SK-N-SH (cell line): ENCODE measurements at regions not wholly inside any gene's neighbourhood (a gene's known extent, or its start where the extent isn't known, plus 50 kb on each side); places are given as distances from the start of the nearest gene placed in this dataset.

Source experiments
- CHD2 ChIP-seq: fragments of 150-350 bp; IDR thresholded peaks from 2 replicates; pipeline ENCODE4 v1.6.1; 2018; ENCODE audit warnings: low read length; ENCODE audit not compliant: partially characterized antibody
- EP300 ChIP-seq, 2 experiments: IDR thresholded peaks; 2 replicates each; pipeline versions ENCODE4 v1.4.0 to v1.6.1; 2012; ENCODE audit warnings: borderline replicate concordance in 1 of 2, low read depth in 1 of 2, low read length in 1 of 2
- EZH2phosphoT487 ChIP-seq: fragments of 200-600 bp; sonication (generic); IDR thresholded peaks from 2 replicates; pipeline ENCODE4 v1.6.1; 2017; ENCODE audit warnings: low read depth, mixed run types, mild to moderate bottlenecking, antibody characterized with exemption, moderate library complexity, borderline replicate concordance
- MEF2A ChIP-seq: IDR thresholded peaks from 2 replicates; pipeline ENCODE4 v1.4.0; 2012; ENCODE audit warnings: low read depth, borderline replicate concordance
- MXI1 ChIP-seq: IDR thresholded peaks from 2 replicates; pipeline ENCODE4 v1.6.1; 2012; ENCODE audit warnings: mild to moderate bottlenecking, low read depth, low read length, improper control_type of control experiment
- NRF1 ChIP-seq: IDR thresholded peaks from 2 replicates; pipeline ENCODE4 v1.6.1; 2012; ENCODE audit warnings: low read depth, mild to moderate bottlenecking, low read length
- POLR2AphosphoS5 ChIP-seq: IDR thresholded peaks from 2 replicates; pipeline ENCODE4 v1.6.1; 2012; ENCODE audit warnings: low read depth, low read length
- SMC3 ChIP-seq: IDR thresholded peaks from 2 replicates; pipeline ENCODE4 v1.6.1; 2012; ENCODE audit warnings: low read depth, low read length, improper control_type of control experiment
- TAF1 ChIP-seq: IDR thresholded peaks from 2 replicates; pipeline ENCODE4 v1.6.1; 2012; ENCODE audit warnings: low read depth, mild to moderate bottlenecking, low read length, moderate library complexity, borderline replicate concordance
- YY1 ChIP-seq: IDR thresholded peaks from 2 replicates; pipeline ENCODE4 v1.4.0; 2012; ENCODE audit warnings: low read depth, mild to moderate bottlenecking
- TF ChIP-seq, protein P1 (sequence below): IDR thresholded peaks from 2 replicates; pipeline ENCODE4 v1.4.0; 2012; ENCODE audit warnings: low read depth
- TF ChIP-seq, protein P2 (sequence below): fragments of 200-600 bp; sonication (generic); IDR thresholded peaks from 2 replicates; pipeline ENCODE4 v1.6.1; 2017; ENCODE audit warnings: antibody characterized with exemption, mild to moderate bottlenecking, moderate library complexity
- TF ChIP-seq, protein P3 (sequence below): IDR thresholded peaks from 2 replicates; pipeline ENCODE4 v1.4.0; 2012; ENCODE audit warnings: low read depth, borderline replicate concordance
- TF ChIP-seq, protein P4 (sequence below): IDR thresholded peaks from 2 replicates; pipeline ENCODE4 v1.6.1; 2012; ENCODE audit warnings: mild to moderate bottlenecking, low read depth, low read length, moderate library complexity

DNA sequence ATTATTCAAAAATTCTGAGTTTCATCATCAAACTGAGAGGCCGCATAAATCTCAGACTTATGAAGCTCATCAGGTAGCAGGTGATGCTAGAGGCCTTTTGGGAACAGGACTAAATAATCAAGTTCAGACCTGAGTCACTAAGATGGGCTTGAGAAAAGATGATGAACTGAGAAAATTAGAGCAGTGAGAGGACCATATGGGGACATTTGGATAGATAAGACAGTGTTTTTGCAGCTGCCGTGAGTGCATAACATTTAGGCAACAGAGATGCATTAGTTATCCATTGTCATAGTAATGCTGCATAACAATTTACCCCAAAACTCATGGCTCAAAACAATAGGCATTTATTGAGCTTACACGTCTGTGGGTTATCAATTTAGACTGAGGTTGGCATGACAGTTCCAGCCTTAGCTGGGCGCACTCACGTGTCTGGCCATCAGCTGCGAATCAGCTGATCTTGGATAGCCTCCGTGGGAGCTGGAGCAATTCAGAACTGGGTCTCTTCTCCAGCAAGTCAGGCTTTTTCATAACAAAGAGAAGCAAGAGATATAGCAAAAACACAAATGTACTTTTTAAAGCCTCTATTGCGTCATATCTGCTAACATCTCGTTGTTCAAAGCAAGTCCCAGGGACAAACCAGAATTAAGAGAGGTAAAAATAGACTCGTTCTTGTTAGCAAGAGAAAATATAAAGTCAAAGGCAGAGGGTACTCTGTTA, 72.8 kb downstream of the CAPZA3 start:
- TF ChIP-seq SMC3 = no peak
- no peak for TF ChIP-seq EP300 (IDR thresholded peaks at IDR 0.05; ENCODE audit: borderline replicate concordance in 1 of 2, low read depth in 1 of 2, low read length in 1 of 2)
- TF ChIP-seq, protein P1, sequence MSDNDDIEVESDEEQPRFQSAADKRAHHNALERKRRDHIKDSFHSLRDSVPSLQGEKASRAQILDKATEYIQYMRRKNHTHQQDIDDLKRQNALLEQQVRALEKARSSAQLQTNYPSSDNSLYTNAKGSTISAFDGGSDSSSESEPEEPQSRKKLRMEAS = no peak
- TF ChIP-seq NRF1 = no peak
- TF ChIP-seq, protein P2, sequence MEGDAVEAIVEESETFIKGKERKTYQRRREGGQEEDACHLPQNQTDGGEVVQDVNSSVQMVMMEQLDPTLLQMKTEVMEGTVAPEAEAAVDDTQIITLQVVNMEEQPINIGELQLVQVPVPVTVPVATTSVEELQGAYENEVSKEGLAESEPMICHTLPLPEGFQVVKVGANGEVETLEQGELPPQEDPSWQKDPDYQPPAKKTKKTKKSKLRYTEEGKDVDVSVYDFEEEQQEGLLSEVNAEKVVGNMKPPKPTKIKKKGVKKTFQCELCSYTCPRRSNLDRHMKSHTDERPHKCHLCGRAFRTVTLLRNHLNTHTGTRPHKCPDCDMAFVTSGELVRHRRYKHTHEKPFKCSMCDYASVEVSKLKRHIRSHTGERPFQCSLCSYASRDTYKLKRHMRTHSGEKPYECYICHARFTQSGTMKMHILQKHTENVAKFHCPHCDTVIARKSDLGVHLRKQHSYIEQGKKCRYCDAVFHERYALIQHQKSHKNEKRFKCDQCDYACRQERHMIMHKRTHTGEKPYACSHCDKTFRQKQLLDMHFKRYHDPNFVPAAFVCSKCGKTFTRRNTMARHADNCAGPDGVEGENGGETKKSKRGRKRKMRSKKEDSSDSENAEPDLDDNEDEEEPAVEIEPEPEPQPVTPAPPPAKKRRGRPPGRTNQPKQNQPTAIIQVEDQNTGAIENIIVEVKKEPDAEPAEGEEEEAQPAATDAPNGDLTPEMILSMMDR = no peak
- TF ChIP-seq EZH2phosphoT487 = no peak
- TF ChIP-seq TAF1 = no peak
- TF ChIP-seq MEF2A = no peak
- TF ChIP-seq, protein P3, sequence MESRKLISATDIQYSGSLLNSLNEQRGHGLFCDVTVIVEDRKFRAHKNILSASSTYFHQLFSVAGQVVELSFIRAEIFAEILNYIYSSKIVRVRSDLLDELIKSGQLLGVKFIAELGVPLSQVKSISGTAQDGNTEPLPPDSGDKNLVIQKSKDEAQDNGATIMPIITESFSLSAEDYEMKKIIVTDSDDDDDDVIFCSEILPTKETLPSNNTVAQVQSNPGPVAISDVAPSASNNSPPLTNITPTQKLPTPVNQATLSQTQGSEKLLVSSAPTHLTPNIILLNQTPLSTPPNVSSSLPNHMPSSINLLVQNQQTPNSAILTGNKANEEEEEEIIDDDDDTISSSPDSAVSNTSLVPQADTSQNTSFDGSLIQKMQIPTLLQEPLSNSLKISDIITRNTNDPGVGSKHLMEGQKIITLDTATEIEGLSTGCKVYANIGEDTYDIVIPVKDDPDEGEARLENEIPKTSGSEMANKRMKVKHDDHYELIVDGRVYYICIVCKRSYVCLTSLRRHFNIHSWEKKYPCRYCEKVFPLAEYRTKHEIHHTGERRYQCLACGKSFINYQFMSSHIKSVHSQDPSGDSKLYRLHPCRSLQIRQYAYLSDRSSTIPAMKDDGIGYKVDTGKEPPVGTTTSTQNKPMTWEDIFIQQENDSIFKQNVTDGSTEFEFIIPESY = no peak
- TF ChIP-seq MXI1 = no peak
- TF ChIP-seq, protein P4, sequence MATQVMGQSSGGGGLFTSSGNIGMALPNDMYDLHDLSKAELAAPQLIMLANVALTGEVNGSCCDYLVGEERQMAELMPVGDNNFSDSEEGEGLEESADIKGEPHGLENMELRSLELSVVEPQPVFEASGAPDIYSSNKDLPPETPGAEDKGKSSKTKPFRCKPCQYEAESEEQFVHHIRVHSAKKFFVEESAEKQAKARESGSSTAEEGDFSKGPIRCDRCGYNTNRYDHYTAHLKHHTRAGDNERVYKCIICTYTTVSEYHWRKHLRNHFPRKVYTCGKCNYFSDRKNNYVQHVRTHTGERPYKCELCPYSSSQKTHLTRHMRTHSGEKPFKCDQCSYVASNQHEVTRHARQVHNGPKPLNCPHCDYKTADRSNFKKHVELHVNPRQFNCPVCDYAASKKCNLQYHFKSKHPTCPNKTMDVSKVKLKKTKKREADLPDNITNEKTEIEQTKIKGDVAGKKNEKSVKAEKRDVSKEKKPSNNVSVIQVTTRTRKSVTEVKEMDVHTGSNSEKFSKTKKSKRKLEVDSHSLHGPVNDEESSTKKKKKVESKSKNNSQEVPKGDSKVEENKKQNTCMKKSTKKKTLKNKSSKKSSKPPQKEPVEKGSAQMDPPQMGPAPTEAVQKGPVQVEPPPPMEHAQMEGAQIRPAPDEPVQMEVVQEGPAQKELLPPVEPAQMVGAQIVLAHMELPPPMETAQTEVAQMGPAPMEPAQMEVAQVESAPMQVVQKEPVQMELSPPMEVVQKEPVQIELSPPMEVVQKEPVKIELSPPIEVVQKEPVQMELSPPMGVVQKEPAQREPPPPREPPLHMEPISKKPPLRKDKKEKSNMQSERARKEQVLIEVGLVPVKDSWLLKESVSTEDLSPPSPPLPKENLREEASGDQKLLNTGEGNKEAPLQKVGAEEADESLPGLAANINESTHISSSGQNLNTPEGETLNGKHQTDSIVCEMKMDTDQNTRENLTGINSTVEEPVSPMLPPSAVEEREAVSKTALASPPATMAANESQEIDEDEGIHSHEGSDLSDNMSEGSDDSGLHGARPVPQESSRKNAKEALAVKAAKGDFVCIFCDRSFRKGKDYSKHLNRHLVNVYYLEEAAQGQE = no peak
- no peak for TF ChIP-seq CHD2
- no peak for TF ChIP-seq POLR2AphosphoS5
- TF ChIP-seq YY1 = no peak
